NT2/D1 (cell line): ENCODE measurements at regions not wholly inside any gene's neighbourhood (a gene's known extent, or its start where the extent isn't known, plus 50 kb on each side); places are given as distances from the start of the nearest gene placed in this dataset.

ENCODE experiments used
- SUZ12 ChIP-seq: IDR thresholded peaks from 2 replicates; pipeline ENCODE4 v1.6.1; 2011; ENCODE audit not compliant: insufficient read length, insufficient read depth; ENCODE audit errors: extremely low read depth
- ZNF274 ChIP-seq: IDR thresholded peaks from 2 replicates; pipeline ENCODE4 v1.6.1; 2011; ENCODE audit warnings: mild to moderate bottlenecking, low read depth, low read length

DNA sequence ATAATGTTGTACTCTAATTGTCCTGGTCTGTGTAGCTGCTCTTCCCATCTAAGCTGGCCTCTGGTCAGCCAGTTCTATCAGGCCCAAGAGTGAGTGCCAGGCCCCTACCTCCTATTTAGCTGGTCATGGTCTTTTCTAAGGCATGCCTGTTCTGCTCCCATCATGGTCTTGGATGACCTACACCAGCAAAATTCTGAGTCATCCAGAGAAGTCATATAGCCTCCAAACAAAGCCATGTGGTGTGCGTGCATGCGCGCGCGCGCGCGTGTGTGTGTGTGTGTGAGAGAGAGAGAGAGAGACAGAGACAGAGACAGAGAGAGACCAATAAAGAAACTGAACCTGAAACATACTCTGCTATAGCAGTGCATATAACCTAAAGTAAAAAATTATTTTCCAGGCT, 254.4 kb downstream of the BRINP2 start:
- TF ChIP-seq ZNF274 (no peak), SUZ12 (no peak)
